GM19438 (cell line): ENCODE measurements at regions not wholly inside any gene's neighbourhood (a gene's known extent, or its start where the extent isn't known, plus 50 kb on each side); places are given as distances from the start of the nearest gene placed in this dataset.
"Not testable (repeated sequence)": the region's sequence is repeated elsewhere in the genome, so short reads cannot be mapped to it uniquely, and the experiment has no call there.

Experiments
- ATAC-seq: cut with Tn5 transposase; IDR thresholded peaks from one replicate; pipeline ENCODE4 v1.9.1; 2021; ENCODE audit warnings: low read depth; ENCODE audit not compliant: unreplicated experiment

DNA sequence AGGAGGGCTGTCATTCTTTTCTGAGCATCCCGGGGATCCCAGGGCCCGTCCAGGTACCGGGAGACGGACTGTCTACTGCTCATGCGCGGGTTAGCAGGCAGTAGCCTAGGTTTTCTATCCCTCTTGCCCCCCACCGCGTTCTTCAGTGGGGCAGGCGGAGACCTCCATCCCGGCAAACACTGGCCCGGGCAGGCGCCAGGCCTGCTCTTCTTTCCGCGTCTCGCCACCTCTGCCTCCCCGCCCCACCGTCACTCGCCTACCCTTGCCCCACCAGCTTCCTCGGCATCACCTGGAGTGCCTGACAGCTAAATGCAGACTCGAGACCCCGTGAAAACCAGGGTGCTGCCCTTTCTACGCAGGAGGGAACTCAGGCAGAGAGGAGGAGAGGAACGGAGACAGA is 1937.7 kb upstream of the DEFB115 start:
- no peak for ATAC-seq

DNA sequence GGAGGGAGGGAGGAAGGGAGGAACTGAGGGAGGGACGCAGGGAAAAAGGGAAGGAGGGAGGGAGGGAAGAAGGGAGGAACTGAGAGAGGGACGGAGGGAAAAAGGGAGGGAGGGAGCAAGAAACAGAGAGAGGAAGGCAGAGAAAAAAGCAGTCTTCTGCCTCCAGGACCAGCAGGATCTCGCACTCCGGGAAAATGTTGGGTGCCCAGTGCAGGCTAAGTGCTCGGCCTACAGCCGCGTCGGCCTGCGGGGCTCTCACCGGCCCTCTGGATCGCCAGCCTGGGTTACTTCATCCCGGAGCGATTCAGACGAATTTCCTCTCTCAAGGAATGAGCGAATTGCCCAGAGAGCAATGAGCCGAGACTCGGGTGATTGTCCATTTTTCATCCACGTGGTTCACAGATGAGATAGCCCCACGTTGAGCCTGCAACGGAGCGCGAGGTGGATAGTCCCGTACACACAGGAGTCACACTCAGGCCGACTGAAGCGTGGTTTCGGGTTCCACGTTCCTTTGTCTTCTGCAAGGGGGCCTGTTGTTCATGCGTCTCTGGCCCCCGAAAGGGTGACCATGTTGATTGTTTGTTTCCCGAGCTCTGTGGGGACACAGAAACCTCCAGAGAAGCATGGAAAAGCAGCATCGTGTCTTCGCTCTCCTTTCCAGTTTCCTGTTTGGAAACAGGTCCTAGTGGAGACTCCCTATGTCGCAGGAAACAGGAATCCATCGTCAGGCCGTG is 1937.1 kb upstream of the DEFB115 start:
- ATAC-seq, result not testable (repeated sequence)

DNA sequence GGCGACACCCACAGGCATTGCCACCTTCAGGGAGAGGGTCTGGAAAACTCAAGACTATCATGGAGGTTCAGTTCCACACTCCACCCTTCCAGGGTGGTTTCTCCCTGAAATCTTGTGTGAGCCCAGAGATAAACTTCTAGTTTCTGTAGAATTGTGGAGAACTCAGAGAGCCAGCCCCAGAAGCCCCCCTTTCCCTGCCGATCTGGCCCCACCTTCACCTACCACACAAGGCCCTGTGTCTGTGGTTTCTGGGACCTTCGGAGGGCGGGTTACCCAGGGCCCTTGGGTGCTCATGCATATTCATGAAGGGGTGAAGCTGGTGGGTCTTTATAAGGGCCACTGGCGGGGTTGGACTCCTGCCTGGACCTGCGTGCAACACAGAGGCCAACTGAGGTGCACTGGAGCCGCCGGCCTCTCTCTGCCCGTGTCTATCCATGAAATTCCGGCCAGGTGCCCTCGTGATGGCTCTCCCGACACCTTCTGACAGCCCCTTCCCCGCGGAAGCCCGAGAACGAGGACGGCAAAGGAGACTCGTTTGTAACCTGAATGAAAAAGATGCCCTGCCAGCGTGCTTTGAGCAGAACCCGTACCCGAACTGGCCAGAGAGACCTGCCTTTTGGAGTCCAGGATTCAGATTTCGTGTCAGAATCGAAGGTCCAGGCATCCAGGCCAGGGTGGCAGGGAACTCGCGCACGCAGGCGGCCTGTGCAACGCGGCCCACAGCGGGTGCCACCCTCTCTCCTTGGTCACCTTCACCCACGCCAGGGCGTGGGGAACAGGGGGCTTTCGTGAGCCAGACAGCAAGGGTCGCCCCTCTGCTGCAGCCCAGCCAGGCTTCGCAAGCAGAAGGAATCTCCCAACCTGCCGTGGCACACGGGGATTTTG is 1933.6 kb upstream of the DEFB115 start:
- not testable (repeated sequence) for ATAC-seq

DNA sequence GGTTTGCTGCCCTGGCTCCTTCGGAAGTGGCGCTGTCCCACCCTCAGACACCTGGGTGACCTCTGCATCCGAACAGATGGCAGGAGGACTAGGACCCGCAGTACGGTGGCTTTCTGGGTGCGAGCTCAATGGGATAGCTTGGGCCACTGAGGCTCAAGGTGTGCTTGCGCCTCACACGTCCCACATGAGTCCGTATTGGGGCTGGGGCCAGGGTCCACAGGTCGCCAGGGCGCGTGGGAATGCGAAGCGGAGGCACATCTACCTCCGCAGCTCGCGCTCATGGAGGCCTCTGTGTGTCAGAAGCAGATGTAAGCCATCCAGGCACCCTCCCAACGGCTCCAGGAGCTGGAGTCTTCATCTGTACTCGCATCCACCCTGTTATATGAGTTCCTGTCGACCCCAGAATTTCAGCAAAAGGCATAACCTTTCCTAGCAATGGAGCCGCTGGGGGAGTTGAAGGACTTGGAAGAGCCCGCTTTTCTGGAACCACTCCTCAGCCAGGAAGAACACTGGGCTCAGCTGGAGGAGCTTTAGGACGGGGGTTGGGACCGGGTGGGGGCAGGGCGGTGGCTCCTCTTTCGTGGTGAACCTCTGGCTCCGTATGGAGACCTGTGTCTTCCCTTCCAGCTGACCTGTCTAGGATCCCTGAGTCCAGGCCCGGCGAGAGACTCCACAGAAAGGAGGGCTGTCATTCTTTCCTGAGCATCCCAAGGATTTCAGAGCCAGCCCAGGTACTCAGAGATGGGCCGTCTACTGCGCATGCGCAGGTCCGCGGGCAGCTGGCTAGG is 1932.8 kb upstream of the DEFB115 start:
- not testable (repeated sequence) for ATAC-seq

GRCh38 chr20:29325304-29325640 is 1932.2 kb upstream of the DEFB115 start:
- ATAC-seq, result no peak

DNA sequence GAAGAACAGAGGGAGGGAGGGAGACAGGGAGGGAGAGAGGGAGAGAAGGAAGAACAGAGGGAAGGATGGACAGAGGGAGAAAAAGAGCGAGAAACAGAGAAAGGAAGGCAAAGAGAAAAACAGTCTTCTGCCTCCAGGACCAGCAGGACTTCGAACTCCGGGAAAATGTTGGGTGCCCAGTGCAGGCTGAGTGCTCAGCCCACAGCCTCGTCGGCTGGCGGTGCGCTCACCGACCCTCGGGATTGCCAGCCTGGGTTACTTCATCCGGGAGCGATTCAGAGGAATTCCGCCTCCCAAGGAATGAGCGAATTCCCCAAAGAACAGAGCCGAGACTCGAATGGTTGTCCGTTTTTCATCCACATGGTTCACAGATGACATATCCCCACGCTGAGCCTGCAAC is 1931.7 kb upstream of the DEFB115 start:
- not testable (repeated sequence) for ATAC-seq

GRCh38 chr20:29326376-29327070 is 1930.9 kb upstream of the DEFB115 start:
- ATAC-seq, result no peak

GRCh38 chr20:29327600-29328420 is 1929.7 kb upstream of the DEFB115 start:
- not testable (repeated sequence) for ATAC-seq

DNA sequence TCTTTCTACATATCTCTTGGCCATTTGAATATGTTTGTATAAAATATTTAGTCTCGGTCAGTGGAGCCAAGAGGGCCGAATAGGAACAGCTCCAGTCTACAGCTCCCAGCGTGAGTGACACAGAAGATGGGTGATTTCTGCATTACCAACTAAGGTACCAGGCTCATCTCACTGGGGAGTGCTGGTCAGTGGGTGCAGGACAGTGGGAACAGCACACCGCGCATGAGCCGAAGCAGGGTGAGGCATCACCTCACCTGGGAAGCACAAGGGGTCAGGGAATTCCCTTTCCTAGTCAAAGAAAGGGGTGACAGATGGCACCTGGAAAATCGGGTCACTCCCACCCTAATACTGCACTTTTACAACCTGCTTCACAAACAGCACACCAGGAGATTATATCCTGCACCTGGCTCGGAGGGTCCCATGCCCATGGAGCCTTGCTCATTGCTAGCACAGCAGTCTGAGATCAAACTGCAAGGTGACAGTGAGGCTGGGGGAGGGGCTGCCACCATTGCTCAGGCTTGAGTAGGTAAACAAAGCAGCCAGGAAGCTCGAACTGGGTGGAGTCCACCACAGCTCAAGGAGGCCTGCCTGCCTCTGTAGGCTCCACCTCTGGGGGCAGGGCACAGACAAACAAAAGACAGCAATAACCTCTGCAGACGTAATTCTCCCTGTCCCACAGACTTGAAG is 1926.9 kb upstream of the DEFB115 start:
- ATAC-seq, result not testable (repeated sequence)

DNA sequence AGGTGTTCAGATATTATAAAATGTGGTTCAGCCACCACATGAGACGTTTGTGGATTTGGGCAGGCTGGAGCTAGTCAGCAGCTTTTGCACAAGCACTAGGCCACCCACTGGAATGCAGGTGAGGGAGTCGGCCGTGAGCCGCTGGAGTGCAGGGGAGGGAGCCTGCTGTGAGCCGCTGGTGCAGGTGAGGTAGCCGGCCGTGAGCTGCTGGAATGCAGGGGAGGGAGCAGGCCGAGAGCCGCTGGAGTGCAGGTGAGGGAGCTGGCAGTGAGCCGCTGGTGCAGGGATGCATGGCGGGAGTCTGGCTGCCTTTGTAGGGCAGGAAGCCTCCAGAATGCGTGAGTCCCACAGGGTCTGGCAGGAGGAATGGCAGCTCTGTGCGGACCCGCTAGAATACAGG is 1907.6 kb upstream of the DEFB115 start:
- ATAC-seq, result no peak

GRCh38 chr20:29375937-29376336 is 1881.5 kb upstream of the DEFB115 start:
- ATAC-seq, result not testable (repeated sequence)

- not testable (repeated sequence) for ATAC-seq
These were observed 1864.6 kb upstream of the DEFB115 start for GRCh38 chr20:29392853-29393252.

GRCh38 chr20:29408034-29408695 is 1849.3 kb upstream of the DEFB115 start:
- no peak for ATAC-seq

DNA sequence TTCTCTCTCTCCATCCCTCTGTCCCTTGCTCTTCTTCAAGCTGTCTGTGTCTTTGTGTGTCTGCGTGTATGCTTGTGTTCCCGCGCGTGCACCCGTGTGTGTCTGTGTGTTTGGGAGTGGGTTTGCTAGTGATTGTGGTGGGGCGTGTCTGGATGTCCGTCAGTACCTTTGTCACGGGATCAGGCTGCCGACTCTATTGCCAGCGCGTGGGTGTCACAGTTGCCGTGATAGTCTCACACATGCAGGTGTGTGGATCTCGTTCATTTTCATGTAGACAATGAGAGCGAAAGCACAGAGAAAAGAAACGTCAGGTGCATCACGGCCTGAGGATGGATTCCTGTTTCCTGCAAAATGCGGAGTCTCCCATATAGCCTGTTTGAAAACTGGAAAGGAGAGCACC is 1848.8 kb upstream of the DEFB115 start:
- not testable (repeated sequence) for ATAC-seq

- ATAC-seq, result not testable (repeated sequence)
These were observed 1848.2 kb upstream of the DEFB115 start for GRCh38 chr20:29409160-29409689.

- ATAC-seq, result no peak
These were observed 1847.3 kb upstream of the DEFB115 start for GRCh38 chr20:29409833-29410805.

GRCh38 chr20:29410806-29411457 is 1846.5 kb upstream of the DEFB115 start:
- ATAC-seq, result no peak
